Pancreas (tissue), 10 donors: ENCODE measurements at regions not wholly inside any gene's neighbourhood (a gene's known extent, or its start where the extent isn't known, plus 50 kb on each side); places are given as distances from the start of the nearest gene placed in this dataset.

Experiments
- ATAC-seq, 4 donors: fragments of 200-7000 bp; cut with Tn5 transposase; one replicate each; pipeline versions ENCODE4 v1.8.0 to v1.9.1; 2020; ENCODE audit warnings: mild to moderate bottlenecking in 4 of 4, moderate library complexity in 4 of 4
- DNase-seq, 6 donors: peaks; one replicate each; pipeline ENCODE4 v3.0.0-alpha.2; 2020
- FAIRE-seq: peaks from 2 replicates; lab custom pipeline; 2012; peaks lifted over from hg19 to GRCh38; lab: Jason Lieb, UNC
- H3K27ac ChIP-seq, 4 donors: fragments of 200-600 bp; sonication (generic); 1 replicate in 3 of 4; 2 replicates in 1 of 4; pipeline versions ENCODE4 v1.5.0 to v1.8.0; 2020
- H3K27me3 ChIP-seq, 4 donors: fragments of 200-600 bp; one replicate each; pipeline ENCODE4 v1.8.0; 2021
- H3K36me3 ChIP-seq, 3 donors: fragments of 200-600 bp; sonication (generic) in 1 of 3; one replicate each; pipeline versions ENCODE4 v1.5.0 to v1.8.0; 2020 to 2021
- H3K4me1 ChIP-seq, 3 donors: fragments of 200-600 bp; one replicate each; pipeline ENCODE4 v1.8.0; 2021
- H3K4me3 ChIP-seq, 4 donors: fragments of 200-600 bp; sonication (generic) in 2 of 4; one replicate each; pipeline versions ENCODE4 v1.5.0 to v1.8.0; 2020 to 2021
- H3K9me3 ChIP-seq, 4 donors: fragments of 200-600 bp; one replicate each; pipeline ENCODE4 v1.8.0; 2021
- CTCF ChIP-seq, 4 donors: fragments of 200-600 bp; sonication (generic) in 3 of 4; IDR thresholded peaks; one replicate each; pipeline versions ENCODE4 v1.5.0 to v1.8.0; 2021; ENCODE audit warnings: antibody characterized with exemption in 4 of 4
- WGBS, 2 donors: extraction: QIAGEN DNeasy Blood & Tissue Kit; methylation state at CpG; one replicate each; pipeline ENCODE4 v1.1.7; 2013; 5-methylcytosine and 5-hydroxymethylcytosine counted together
- intact Hi-C, 3 donors: fragments of 100-400 bp; cut with DNase I; formaldehyde crosslinking; loops; one replicate each; pipeline versions ENCODE4 v1.11.1 to v1.14.2; 2022
- donor health status: healthy with polysubstance abuse.
- donor health status: DM: no; HTN: no; CAD: no; lungs with moderate emphysema.
- donor health status: DM: no; HTN: no; CAD: no.
- donor health status: control.
- donor health status: control.
- donor health status: Bipolar disorder and iron deficiency.
- donor health status: DM: yes; HTN: yes; CAD: no.
- donor health status: DM: no; HTN: no; CAD: no.
- donor health status: DM: no; HTN: no; CAD: no.
- donor health status: DM: yes; HTN: yes; CAD: no.

DNA sequence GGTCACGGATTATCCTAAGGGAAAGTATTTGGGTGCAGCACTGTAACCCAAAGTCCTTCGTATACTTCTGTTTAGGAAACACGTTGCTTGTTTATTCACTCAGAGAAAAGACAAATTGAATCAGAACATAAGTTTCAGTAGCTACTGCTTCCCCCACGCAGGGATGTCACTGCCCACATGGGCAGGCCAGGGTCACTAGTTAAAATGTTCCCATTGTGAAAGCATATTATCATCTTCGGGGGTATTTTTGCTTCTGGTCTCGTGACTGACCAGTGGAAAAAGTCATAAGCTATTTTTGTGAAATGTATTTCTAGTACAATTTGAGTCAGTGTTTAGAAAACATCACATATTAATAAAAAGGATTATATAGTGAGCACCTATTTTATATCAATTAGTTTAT is 377.8 kb downstream of the PCDH7 start:
- FAIRE-seq: no peak
- DNase-seq: no peak
- intact Hi-C loops: no loop called here
- H3K27ac ChIP-seq: no peak overlapping the region
- WGBS, 2 donors: 74 to 81% methylated on average over 6 of the region's 6 CpGs
- no peak overlapping the region for H3K4me3 ChIP-seq
- no peaks in the 10 kb centered on the region for H3K9me3 ChIP-seq
- H3K36me3 ChIP-seq: no peaks in the 10 kb centered on the region
- no peaks in the 10 kb centered on the region for H3K4me1 ChIP-seq
- H3K27me3 ChIP-seq: no peaks in the 10 kb centered on the region
- no peak for TF ChIP-seq CTCF (IDR thresholded peaks at IDR 0.05)
- no peak for ATAC-seq

DNA sequence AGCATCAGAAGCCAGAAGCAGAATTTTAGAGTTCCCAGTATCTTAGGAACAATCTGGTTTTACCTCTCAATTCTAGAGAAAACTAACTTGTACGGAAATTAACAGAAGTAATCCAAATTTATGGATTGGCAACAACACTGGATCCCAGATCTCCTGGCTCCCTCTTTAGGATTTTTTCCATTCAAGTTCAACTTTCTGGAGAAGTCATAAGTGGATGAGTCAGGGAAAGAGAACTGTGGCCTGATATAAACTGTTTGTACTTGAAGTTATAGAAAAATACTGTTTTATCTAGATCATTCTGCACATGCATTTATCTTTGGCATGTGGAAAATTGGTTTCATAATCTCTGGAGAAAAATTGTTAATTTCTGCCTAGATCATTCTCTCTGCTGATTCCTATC is 380.4 kb downstream of the PCDH7 start:
- TF ChIP-seq CTCF (IDR thresholded peaks at IDR 0.05): no peak
- no peaks in the 10 kb centered on the region for H3K36me3 ChIP-seq
- peaks cover 0 to 5% (median 5%) of the 10 kb centered on the region in 3 donors for H3K4me1 ChIP-seq
- H3K9me3 ChIP-seq: no peaks in the 10 kb centered on the region
- intact Hi-C loops: no loop called here
- 72 to 87% methylated on average over 1 of the region's 1 CpG for WGBS, 2 donors
- ATAC-seq (no peak), FAIRE-seq (no peak), DNase-seq (no peak)
- no peak overlapping the region for H3K4me3 ChIP-seq
- no peak overlapping the region for H3K27ac ChIP-seq
- no peaks in the 10 kb centered on the region for H3K27me3 ChIP-seq

DNA sequence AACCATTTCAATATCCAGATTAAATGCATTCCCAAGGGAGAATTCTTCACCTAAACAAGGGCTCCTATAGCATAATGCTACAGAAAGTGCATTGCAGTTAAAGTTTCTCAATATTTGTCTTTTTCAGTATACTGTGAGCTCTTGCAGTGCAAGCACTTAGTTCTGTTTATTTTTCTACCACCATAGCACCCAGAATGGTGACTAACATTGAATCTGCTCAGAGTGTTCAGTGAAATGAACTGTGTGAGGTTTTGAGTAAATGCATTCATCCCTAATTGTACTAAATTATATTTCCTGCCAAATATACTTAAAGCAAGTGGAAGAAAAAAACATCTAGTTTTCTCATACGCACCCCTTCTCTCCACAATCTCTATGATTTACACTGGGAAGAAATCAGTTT is 383.9 kb downstream of the PCDH7 start:
- Histone ChIP-seq H3K4me3 (no peak overlapping the region), H3K36me3 (no peaks in the 10 kb centered on the region), H3K9me3 (no peaks in the 10 kb centered on the region), H3K27ac (no peak overlapping the region), H3K27me3 (no peaks in the 10 kb centered on the region), H3K4me1 (peaks cover 0 to 5% (median 5%) of the 10 kb centered on the region in 3 donors)
- intact Hi-C loops: no loop called here
- no peak for TF ChIP-seq CTCF (IDR thresholded peaks at IDR 0.05)
- ATAC-seq: peak in 3 of 4 donors; percentile 55 to 91 (median 59)
- DNase-seq: no peak
- no peak for FAIRE-seq
- WGBS, 2 donors: 36 to 46% methylated on average over 1 of the region's 1 CpG

DNA sequence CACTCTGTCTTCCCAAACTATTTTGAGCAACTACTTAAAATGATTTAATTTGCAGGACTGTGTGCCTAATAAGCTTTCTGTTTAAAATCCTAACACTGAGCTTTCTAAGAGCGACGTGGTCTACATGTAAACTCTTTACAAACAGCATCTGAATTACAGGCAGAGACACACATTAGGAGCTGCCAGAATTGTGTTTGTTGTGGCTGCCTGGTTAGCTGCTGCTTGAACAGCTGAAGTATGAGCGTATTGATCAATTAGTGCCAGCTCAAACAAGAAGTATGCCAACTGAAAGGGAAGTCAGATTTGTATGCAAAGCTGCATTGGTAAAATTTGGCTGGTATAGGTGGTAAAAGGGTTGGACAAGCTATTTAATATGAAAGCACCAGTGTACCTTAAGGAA is 384.4 kb downstream of the PCDH7 start:
- TF ChIP-seq CTCF (IDR thresholded peaks at IDR 0.05): no peak
- no peak overlapping the region for H3K4me3 ChIP-seq
- WGBS, 2 donors: 22 to 28% methylated on average over 3 of the region's 3 CpGs
- peaks cover 0 to 5% (median 5%) of the 10 kb centered on the region in 3 donors for H3K4me1 ChIP-seq
- no peak overlapping the region for H3K27ac ChIP-seq
- H3K27me3 ChIP-seq: no peaks in the 10 kb centered on the region
- H3K36me3 ChIP-seq: no peaks in the 10 kb centered on the region
- no peak for FAIRE-seq
- ATAC-seq: peak; percentile 64 to 86 (median 70)
- peak in 2 of 6 donors; percentile 5 to 30 for DNase-seq
- no peaks in the 10 kb centered on the region for H3K9me3 ChIP-seq
- intact Hi-C loops: no loop called here

DNA sequence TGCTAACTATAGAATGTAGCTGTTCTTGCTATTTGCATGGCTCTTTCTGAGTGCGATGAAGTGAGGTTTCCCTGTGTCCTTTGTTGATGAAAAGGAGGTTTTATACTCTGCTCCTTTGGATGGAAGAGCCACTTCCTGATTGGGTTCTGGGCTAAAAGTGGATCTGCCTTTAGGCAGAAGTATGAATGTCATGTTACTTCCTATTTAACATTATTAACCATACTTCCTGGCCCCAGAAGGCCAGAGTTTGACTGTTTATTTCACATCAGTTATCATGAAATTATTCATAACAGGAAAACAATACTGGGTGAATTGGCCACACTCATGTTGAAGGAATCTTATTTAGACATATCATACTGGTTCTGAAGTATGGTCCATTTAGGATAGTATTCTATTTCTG is 386.2 kb downstream of the PCDH7 start:
- WGBS, 2 donors: 88 to 96% methylated on average over 1 of the region's 1 CpG
- intact Hi-C loops: no loop called here
- Histone ChIP-seq H3K4me3 (no peak overlapping the region), H3K4me1 (peaks cover 0 to 5% (median 5%) of the 10 kb centered on the region in 3 donors), H3K27ac (no peak overlapping the region), H3K9me3 (no peaks in the 10 kb centered on the region), H3K27me3 (no peaks in the 10 kb centered on the region), H3K36me3 (no peaks in the 10 kb centered on the region)
- no peak for FAIRE-seq
- ATAC-seq: no peak
- no peak for DNase-seq
- no peak for TF ChIP-seq CTCF (IDR thresholded peaks at IDR 0.05)
